ENCODE measurements at regions not wholly inside any gene's neighbourhood (a gene's known extent, or its start where the extent isn't known, plus 50 kb on each side); places are given as distances from the start of the nearest gene placed in this dataset.
"Not testable (repeated sequence)": the region's sequence is repeated elsewhere in the genome, so short reads cannot be mapped to it uniquely, and the experiment has no call there.

- 45 to 49% methylated on average over 4 of the region's 4 CpGs for WGBS, 2 donors
Observed at GRCh38 chr17:31778523-31778922, 80.5 kb downstream of the COPRS start.

GRCh38 chr17:31771328-31771727 is 87.7 kb downstream of the COPRS start:
- not testable (repeated sequence) for H3K9me3 ChIP-seq; H3K36me3 ChIP-seq; H3K4me1 ChIP-seq; H3K27ac ChIP-seq; H3K4me3 ChIP-seq; H3K27me3 ChIP-seq; DNase-seq (ENCODE audit: low spot score in 2 of 2)
- 89 to 98% methylated on average over 3 of the region's 3 CpGs for WGBS, 2 donors

More at GRCh38 chr17:31778523-31778922, 80.5 kb downstream of the COPRS start:
- Histone ChIP-seq H3K27me3 (no peaks in the 10 kb centered on the region), H3K4me1 (no peaks in the 10 kb centered on the region), H3K9me3 (peaks cover 0 to 7% (median 0%) of the 10 kb centered on the region in 4 donors), H3K36me3 (no peaks in the 10 kb centered on the region), H3K4me3 (no peak overlapping the region), H3K27ac (no peak overlapping the region)
- DNase-seq (ENCODE audit: low spot score in 2 of 2), result no peak
- TF ChIP-seq CTCF (IDR thresholded peaks at IDR 0.05) (no peak), POLR2A (IDR thresholded peaks at IDR 0.05) (no peak), EP300 (IDR thresholded peaks at IDR 0.05) (no peak)

DNA sequence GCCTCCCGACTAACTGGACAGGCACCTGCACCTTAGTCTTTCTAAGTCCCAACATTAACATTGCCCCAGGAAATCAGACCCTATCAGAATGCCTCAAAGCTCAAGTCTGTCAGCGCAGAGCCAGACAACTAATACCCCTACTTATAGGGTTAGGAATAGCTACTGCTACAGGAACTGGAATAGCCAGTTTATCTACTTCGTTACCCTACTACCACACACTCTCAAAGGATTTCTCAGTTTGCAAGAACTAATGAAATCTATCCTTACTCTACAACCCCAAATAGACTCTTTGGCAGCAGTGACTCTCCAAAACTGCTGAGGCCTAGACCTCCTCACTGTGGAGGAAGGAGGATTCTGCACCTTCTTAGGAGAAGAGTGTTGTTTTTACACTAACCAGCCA is 88.5 kb downstream of the COPRS start:
- not testable (repeated sequence) for H3K27me3 ChIP-seq; H3K4me3 ChIP-seq; H3K9me3 ChIP-seq; H3K27ac ChIP-seq; H3K4me1 ChIP-seq; H3K36me3 ChIP-seq; DNase-seq (ENCODE audit: low spot score in 2 of 2)
- 91 to 93% methylated on average over 3 of the region's 3 CpGs for WGBS, 2 donors

- not testable (repeated sequence) for H3K27ac ChIP-seq; DNase-seq (ENCODE audit: low spot score in 2 of 2); H3K4me1 ChIP-seq; H3K36me3 ChIP-seq; H3K4me3 ChIP-seq; H3K9me3 ChIP-seq; H3K27me3 ChIP-seq
- 92 to 94% methylated on average over 7 of the region's 7 CpGs for WGBS, 2 donors
Observed at GRCh38 chr17:31761836-31762510, 97.1 kb downstream of the COPRS start.

DNA sequence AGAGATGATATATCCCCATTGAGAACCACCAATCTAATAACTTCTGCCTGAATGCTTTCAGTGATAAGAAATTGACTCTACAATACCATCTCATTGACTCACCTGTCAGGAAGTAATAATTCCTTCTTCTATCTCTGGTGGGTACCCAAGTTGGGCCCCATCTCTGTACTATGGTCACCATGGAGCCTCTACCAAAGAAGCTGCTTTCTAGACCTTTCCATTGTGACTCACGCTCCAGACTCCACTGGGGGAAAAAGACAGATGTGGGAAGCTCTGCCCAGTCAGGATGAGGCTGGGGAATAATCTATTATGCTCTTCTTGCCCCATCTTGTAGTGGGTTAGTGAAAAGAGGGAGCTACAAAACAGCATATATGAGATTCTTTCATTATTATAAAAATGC is 100.4 kb downstream of the COPRS start:
- no peaks in the 10 kb centered on the region for H3K4me1 ChIP-seq
- no peaks in the 10 kb centered on the region for H3K9me3 ChIP-seq
- H3K27ac ChIP-seq, result no peak overlapping the region
- DNase-seq (ENCODE audit: low spot score in 2 of 2), result no peak
- H3K36me3 ChIP-seq, result no peaks in the 10 kb centered on the region
- TF ChIP-seq POLR2A (IDR thresholded peaks at IDR 0.05) (no peak), EP300 (IDR thresholded peaks at IDR 0.05) (no peak), CTCF (IDR thresholded peaks at IDR 0.05) (no peak)
- no peak overlapping the region for H3K4me3 ChIP-seq
- no peaks in the 10 kb centered on the region for H3K27me3 ChIP-seq
- 71 to 77% methylated on average over 1 of the region's 1 CpG for WGBS, 2 donors

- H3K4me3 ChIP-seq, result no peak overlapping the region
- no peak for TF ChIP-seq EP300 (IDR thresholded peaks at IDR 0.05)
- TF ChIP-seq CTCF (IDR thresholded peaks at IDR 0.05), result no peak
- TF ChIP-seq POLR2A (IDR thresholded peaks at IDR 0.05), result no peak
- H3K36me3 ChIP-seq, result no peaks in the 10 kb centered on the region
- no peaks in the 10 kb centered on the region for H3K9me3 ChIP-seq
- H3K27me3 ChIP-seq, result no peaks in the 10 kb centered on the region
- DNase-seq (ENCODE audit: low spot score in 2 of 2), result no peak
- H3K27ac ChIP-seq, result no peak overlapping the region
- WGBS, 2 donors, result 77 to 81% methylated on average over 2 of the region's 2 CpGs
- no peaks in the 10 kb centered on the region for H3K4me1 ChIP-seq
Observed at GRCh38 chr17:31757097-31757496, 101.9 kb downstream of the COPRS start.
